HTERT RPE-1 (cell line): ENCODE measurements at regions not wholly inside any gene's neighbourhood (a gene's known extent, or its start where the extent isn't known, plus 50 kb on each side); places are given as distances from the start of the nearest gene placed in this dataset.

Source experiments
- in situ Hi-C: fragments of 300-500 bp; cut with MboI; formaldehyde crosslinking; loops from 4 replicates; pipeline ENCODE4 v1.14.3; 2020; ENCODE audit warnings: low sequenced_read_pairs

GRCh38 chr11:27195837-27196202 lies 155.2 kb downstream of the BBOX1 start:
- in situ Hi-C loops, result loop anchor here (25.0 kb wide), 1 partner anchor 291 kb away; no protein-coding TSS in a partner anchor

DNA sequence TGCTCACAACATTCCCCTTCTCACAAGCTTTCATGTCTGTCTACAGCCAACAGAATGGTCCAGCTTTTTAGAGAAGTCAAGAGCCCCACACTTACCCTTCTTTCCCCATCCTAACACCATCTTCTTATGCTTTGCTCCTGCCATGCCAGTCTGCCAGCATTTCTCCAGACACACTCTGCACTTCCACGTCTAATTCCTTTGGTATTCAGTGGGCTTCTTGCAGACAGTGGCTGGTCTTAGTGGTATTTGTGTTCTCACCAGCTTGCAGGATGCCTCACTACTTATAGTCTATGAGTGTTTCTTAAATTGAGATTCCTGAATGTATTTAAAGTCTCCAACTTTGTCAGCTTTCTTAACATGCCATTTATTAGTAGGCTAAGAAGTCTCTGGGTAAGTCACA lies 154.4 kb downstream of the BBOX1 start:
- in situ Hi-C loops, result loop anchor here (25.0 kb wide), 1 partner anchor 292 kb away; no protein-coding TSS in a partner anchor

GRCh38 chr11:27193434-27194225 lies 153.0 kb downstream of the BBOX1 start:
- in situ Hi-C loops, result loop anchor here (25.0 kb wide), 1 partner anchor 294 kb away; no protein-coding TSS in a partner anchor

DNA sequence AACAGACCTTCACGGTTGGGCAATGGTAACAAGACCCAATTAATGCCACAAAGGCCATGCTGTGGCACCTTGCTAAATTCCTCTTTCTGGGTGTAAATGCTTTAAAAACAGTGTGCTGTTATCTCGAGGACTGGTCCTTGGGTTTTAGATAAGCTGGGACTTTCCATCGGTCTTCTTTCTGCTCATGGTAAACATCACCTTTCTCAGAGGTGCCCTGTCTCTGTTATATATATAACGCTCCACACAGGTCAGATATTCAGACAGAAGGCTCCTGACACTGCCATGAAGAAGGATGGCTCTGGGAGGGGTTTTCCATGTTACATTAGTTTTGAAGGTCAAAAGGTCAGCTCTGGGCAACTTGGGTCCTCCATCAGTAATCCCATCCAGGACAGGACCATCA lies 151.6 kb downstream of the BBOX1 start:
- in situ Hi-C loops, result loop anchor here (25.0 kb wide), 1 partner anchor 295 kb away; no protein-coding TSS in a partner anchor

GRCh38 chr11:27191639-27192038 lies 151.0 kb downstream of the BBOX1 start:
- in situ Hi-C loops, result loop anchor here (25.0 kb wide), 1 partner anchor 296 kb away; no protein-coding TSS in a partner anchor

DNA sequence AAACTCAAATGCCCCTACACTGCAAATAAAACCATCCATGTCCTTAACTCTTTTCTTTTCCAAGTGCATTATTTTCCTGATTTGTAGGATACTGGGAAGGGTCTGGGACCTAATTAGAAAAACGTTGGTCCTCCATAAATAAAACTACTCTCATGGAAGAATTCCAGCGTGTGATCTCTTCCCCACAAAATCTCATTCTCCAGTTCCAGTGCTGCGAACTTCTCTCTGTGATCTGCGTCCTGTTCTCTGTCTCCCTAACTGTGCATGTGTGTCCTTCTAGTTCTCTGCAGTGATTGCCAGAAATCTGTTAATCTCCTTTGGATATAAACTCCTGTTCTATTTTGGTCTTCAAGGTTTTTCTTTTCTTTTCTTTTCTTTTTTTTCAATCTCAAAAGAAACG lies 148.1 kb downstream of the BBOX1 start:
- in situ Hi-C loops, result loop anchor here (25.0 kb wide), 1 partner anchor 299 kb away; no protein-coding TSS in a partner anchor

- in situ Hi-C loops, result loop anchor here (25.0 kb wide), 1 partner anchor 299 kb away; no protein-coding TSS in a partner anchor
These were observed 147.4 kb downstream of the BBOX1 start for GRCh38 chr11:27187848-27188621.

DNA sequence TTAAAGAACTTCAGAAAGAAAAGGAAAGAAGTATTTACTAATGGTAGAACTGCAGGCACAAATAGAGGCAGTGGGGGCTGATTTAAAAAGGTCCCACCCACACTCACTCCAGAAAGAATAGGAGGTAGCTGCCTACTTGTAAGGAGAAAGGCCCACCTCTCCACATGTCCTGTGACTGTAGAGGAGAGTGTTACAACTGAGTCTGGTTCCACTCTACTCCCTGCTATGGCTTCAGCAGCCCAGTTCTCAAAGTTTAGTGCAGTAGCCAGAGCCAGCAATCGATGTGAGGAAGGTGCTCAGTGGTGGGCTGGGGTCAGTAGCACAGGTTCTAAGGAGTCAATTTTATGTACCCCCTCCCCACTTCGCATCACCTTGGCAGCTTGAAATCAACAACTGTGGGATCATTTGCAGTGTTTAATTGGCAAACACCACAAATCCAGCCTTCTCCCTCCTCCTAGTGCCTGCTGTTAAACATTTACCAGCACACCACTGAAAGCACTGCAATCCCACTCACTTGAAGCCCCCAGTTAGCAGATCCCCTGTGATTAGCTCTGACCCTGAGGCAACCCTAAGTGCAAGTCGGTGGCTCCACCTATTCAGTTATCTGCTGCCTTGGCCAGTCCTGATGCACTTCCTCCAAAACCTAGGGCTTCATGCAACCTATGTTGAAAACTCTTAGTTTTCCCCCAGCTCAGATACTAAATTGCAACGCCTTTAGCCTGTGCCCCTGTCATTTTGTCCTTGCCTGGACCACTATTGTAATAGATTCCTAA lies 146.6 kb downstream of the BBOX1 start:
- in situ Hi-C loops, result loop anchor here (25.0 kb wide), 1 partner anchor 300 kb away; no protein-coding TSS in a partner anchor

GRCh38 chr11:27186580-27186979 lies 146.0 kb downstream of the BBOX1 start:
- in situ Hi-C loops, result loop anchor here (25.0 kb wide), 1 partner anchor 301 kb away; no protein-coding TSS in a partner anchor

DNA sequence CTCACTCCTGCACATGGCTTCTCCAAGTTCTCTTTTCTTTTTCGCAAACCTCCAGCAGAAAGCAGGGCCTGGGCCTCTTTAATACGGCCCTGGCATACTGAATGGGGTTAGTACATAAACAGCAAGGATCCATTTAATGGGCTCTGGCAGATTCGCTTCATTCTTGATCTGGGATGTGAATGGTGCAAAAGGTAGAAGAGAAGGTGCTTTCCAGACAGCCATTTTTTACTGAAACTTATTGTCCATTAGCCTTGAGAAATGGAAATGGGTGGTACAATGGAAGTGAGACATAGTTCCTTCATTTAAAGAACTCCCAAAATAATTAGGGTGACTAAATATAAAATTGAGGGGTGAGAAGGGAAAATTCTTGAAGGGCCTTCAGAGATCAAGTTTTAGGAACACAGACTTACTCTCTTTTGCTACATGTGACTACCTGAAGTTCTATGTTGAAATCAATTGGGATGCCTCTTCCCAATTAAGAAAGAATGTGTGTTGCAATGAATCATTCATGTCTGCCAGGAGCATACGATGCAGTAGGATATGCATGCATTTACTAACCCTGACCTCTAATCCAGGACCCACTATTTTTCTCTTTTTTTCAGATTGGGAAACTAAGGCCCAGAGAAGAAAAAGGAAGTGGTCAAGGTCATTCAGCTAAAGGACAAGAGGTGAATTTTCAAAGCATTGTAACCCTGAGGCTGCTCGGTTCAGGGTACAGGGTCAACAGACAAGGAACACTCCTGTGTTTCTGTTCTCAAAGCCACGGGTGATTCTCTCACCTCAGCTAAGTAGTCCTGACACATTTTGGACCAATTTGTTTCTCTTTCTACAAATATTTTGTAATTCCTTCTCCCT lies 144.1 kb downstream of the BBOX1 start:
- in situ Hi-C loops, result loop anchor here (25.0 kb wide), 1 partner anchor 303 kb away; no protein-coding TSS in a partner anchor

DNA sequence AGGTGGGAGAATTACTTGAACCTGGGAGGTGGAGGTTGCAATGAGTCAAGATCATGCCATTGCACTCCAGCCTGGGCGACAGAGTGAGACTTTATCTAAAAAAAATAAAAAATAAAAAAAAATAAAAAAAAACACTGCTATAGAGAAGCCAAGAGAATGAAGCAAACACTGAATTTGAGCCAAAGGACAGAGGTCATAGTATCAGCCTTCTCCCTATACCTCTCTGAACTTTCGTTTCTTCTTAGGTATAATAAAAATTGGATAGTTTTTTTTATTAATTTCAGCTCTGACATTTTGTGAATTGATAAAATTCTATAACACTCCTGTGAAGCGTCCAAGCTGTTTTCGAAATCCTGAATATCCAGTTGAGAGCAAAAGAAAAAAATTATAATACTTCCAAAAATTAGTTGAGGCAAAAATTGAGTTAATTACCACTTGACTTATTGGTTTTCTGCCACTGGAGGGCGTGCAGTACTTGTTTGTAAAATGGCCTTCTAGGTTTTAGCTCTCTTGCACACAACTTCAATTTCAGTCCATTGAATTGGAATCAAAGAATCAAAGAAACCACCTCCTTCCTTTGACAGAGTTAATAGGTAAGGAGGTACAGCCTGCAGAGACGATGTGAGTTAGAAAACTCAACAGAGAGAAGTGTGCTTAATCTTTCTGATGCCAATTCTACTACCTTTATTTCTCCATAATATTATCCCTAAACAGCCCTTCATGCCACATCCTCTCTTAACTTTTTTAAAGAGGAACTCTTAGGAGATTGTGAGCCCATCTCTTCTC lies 143.2 kb downstream of the BBOX1 start:
- in situ Hi-C loops, result loop anchor here (25.0 kb wide), 1 partner anchor 303 kb away; no protein-coding TSS in a partner anchor

DNA sequence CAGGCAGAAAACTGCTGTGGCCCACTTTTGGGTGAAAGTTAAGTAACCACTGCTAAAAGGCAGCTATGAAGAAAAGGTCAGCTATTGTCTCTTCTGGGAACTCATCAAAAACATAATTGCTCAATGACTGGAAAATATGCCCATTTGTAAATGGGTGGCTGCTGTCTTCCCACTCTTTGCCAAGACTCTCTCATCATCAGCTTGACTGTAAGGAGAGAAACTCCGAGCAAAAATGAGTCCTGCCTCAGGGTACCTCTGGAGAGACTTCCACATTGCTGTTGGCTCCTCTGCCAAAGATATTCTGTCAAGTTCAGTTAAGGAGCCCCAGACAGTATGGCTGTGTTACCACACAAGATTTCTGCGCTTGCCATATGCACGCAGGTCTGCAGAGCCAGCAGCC lies 138.7 kb downstream of the BBOX1 start:
- in situ Hi-C loops, result loop anchor here (25.0 kb wide), 1 partner anchor 308 kb away; no protein-coding TSS in a partner anchor

DNA sequence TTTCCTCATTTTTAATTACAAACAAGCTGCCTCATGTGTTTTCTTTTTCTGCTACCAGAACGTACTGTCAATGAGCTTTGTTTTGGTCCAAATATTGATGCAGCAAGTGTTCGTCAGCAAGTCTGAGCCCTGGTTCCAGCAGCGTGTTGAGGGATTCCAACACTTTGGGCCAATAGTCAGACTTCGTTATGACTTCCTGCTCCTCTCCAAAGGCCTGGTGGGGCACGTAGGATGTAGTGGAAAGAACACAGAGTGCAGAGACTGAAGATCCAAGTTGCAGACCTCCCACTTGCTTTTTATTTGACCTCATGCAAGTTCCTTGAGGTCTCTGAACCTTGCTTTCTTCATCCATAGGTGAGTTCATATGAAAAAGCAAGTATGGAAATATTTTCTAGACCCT lies 138.2 kb downstream of the BBOX1 start:
- in situ Hi-C loops, result loop anchor here (25.0 kb wide), 1 partner anchor 308 kb away; no protein-coding TSS in a partner anchor
